ENCODE measurements at regions not wholly inside any gene's neighbourhood (a gene's known extent, or its start where the extent isn't known, plus 50 kb on each side); places are given as distances from the start of the nearest gene placed in this dataset.
"Not testable (repeated sequence)": the region's sequence is repeated elsewhere in the genome, so short reads cannot be mapped to it uniquely, and the experiment has no call there.

GRCh38 chr1:25171013-25171412 is 61.3 kb downstream of the SYF2 start:
- DNase-seq (ENCODE audit: low spot score); H3K4me3 ChIP-seq; H3K27ac ChIP-seq: not testable (repeated sequence)

- no peak for TF ChIP-seq CTCF (IDR thresholded peaks at IDR 0.05)
Observed at GRCh38 chr1:25170439-25170838, 61.9 kb downstream of the SYF2 start.

GRCh38 chr1:25169610-25170009 is 62.7 kb downstream of the SYF2 start:
- TF ChIP-seq CTCF (IDR thresholded peaks at IDR 0.05): no peak
- no peak overlapping the region for H3K4me3 ChIP-seq
- no peak overlapping the region for H3K27ac ChIP-seq
- DNase-seq (ENCODE audit: low spot score): no peak

More at GRCh38 chr1:25170439-25170838, 61.9 kb downstream of the SYF2 start:
- Histone ChIP-seq H3K4me3 (no peak overlapping the region), H3K27ac (no peak overlapping the region)
- no peak for DNase-seq (ENCODE audit: low spot score)

GRCh38 chr1:25169168-25169567 is 63.1 kb downstream of the SYF2 start:
- Histone ChIP-seq H3K4me3 (no peak overlapping the region), H3K27ac (no peak overlapping the region)
- no peak for DNase-seq (ENCODE audit: low spot score)
- no peak for TF ChIP-seq CTCF (IDR thresholded peaks at IDR 0.05)

GRCh38 chr1:25168193-25169071 is 63.9 kb downstream of the SYF2 start:
- Histone ChIP-seq H3K4me3 (no peak overlapping the region), H3K27ac (no peak overlapping the region)
- no peak for TF ChIP-seq CTCF (IDR thresholded peaks at IDR 0.05)

GRCh38 chr1:25167269-25168192 is 64.8 kb downstream of the SYF2 start:
- TF ChIP-seq CTCF (IDR thresholded peaks at IDR 0.05): no peak
- H3K27ac ChIP-seq: no peak overlapping the region
- no peak for DNase-seq (ENCODE audit: low spot score)
- no peak overlapping the region for H3K4me3 ChIP-seq

More at GRCh38 chr1:25168193-25169071, 63.9 kb downstream of the SYF2 start:
- no peak for DNase-seq (ENCODE audit: low spot score)

- Histone ChIP-seq H3K4me3 (no peak overlapping the region), H3K27ac (no peak overlapping the region)
- no peak for TF ChIP-seq CTCF (IDR thresholded peaks at IDR 0.05)
- DNase-seq (ENCODE audit: low spot score): no peak
Observed at GRCh38 chr1:25166847-25167246, 65.5 kb downstream of the SYF2 start.
